ENCODE measurements at regions not wholly inside any gene's neighbourhood (a gene's known extent, or its start where the extent isn't known, plus 50 kb on each side); places are given as distances from the start of the nearest gene placed in this dataset.

DNA sequence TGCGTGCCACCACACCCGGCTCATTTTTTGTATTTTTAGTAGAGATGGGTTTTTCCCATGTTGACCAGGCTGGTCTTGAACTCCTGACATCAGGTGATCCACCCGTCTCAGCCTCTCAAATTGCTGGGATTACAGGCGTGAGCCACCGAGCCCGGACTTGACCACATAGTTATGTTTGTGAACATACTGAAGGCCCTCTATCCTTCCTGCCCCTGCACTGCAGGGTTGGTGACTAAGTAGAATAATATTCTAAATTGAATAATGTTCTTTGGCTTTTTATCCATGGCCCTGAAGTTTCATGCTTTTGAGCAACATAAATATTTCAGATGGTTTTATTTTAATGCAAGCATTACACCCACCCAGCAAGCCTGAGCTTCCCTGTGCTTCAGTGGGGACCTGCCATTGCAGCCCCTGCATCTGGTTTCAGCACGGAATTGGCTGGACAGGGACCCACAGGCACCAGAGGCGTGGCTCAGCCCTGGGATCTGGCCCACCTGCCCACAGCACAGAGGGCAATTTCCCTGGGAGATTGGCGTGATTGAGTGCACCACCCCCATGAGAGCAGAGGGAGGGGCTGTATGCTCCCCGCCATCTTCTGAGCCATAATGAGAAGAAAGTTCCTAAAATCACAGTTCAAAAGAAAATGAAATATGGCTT is 460.5 kb downstream of the BRD1 start:
- Histone ChIP-seq H3K9me3 (ENCODE audit: low read length) (no peaks in the 10 kb centered on the region), H3K4me3 (ENCODE audit: low read length) (no peak overlapping the region), H3K36me3 (ENCODE audit: insufficient read depth, low read length) (no peaks in the 10 kb centered on the region), H3K27ac (ENCODE audit: low read depth, low read length) (no peak overlapping the region), H3K4me1 (ENCODE audit: insufficient read depth, low read length) (no peaks in the 10 kb centered on the region), H3K27me3 (ENCODE audit: insufficient read depth, low read length, poor library complexity, severe bottlenecking) (no peaks in the 10 kb centered on the region)
- Mint-ChIP-seq H3K9me3 (no peaks in the 10 kb centered on the region), H3K27me3 (peaks cover 13 to 16% of the 10 kb centered on the region in 2 donors), H3K4me3 (no peak overlapping the region), H3K4me1 (no peaks in the 10 kb centered on the region), H3K27ac (no peak overlapping the region), H3K36me3 (no peaks in the 10 kb centered on the region)
- ChIA-PET CTCF (no interaction called here), POLR2A (no interaction called here)
- no peak for DNase-seq

DNA sequence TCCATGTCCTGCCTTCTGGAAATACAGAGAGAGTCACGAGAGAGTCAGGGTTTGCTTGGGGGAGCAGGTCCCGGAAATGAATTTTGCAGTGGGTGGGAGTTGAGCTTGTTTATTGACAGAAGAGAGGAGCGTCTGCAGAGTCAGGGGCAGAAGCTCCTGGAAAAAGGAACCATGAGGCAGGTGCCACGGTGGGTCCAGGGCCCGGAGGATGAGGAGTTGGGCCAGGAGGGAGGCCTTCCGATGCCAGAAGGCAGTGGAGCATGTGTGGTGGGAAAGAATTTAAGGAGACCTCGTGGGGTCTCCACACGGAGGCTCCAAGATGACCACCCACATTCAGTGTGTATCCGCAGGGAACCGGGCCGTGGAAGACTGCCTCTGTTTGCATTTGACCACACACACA is 461.2 kb downstream of the BRD1 start:
- H3K27me3 ChIP-seq (ENCODE audit: insufficient read depth, low read length, poor library complexity, severe bottlenecking): no peaks in the 10 kb centered on the region
- H3K9me3 Mint-ChIP-seq: no peaks in the 10 kb centered on the region
- POLR2A ChIA-PET: no interaction called here
- H3K4me1 Mint-ChIP-seq: no peaks in the 10 kb centered on the region
- H3K36me3 ChIP-seq (ENCODE audit: insufficient read depth, low read length): no peaks in the 10 kb centered on the region
- H3K4me1 ChIP-seq (ENCODE audit: insufficient read depth, low read length): no peaks in the 10 kb centered on the region
- H3K4me3 ChIP-seq (ENCODE audit: low read length): no peak overlapping the region
- CTCF ChIA-PET: no interaction called here
- no peaks in the 10 kb centered on the region for H3K9me3 ChIP-seq (ENCODE audit: low read length)
- no peak overlapping the region for H3K4me3 Mint-ChIP-seq
- no peak overlapping the region for H3K27ac Mint-ChIP-seq
- H3K27ac ChIP-seq (ENCODE audit: low read depth, low read length): no peak overlapping the region
- H3K36me3 Mint-ChIP-seq: no peaks in the 10 kb centered on the region
- no peak for DNase-seq
- H3K27me3 Mint-ChIP-seq: peaks cover 13 to 16% of the 10 kb centered on the region in 2 donors

DNA sequence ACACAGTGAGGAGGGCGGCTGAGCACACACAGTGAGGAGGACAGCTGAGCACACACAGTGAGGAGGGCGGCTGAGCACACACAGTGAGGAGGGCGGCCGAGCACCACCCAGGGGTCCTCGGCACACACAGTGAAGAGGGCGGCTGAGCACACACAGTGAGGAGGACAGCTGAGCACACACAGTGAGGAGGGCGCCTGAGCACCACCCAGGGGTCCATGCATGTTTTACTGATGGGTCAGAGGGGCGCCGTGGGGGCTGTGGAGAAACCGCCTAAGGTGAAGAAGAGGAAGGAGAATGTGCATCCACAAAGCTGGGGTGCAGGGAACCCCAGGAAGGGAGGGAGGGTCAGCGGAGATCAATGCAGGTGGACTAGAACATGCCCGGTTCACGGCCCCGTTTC is 461.8 kb downstream of the BRD1 start:
- Mint-ChIP-seq H3K27me3 (peaks cover 12 to 14% of the 10 kb centered on the region in 2 donors), H3K36me3 (no peaks in the 10 kb centered on the region), H3K27ac (peak overlapping the region in 1 of 8 donors; percentile 42), H3K9me3 (no peaks in the 10 kb centered on the region), H3K4me1 (no peaks in the 10 kb centered on the region), H3K4me3 (no peak overlapping the region)
- Histone ChIP-seq H3K36me3 (ENCODE audit: insufficient read depth, low read length) (no peaks in the 10 kb centered on the region), H3K4me3 (ENCODE audit: low read length) (no peak overlapping the region), H3K4me1 (ENCODE audit: insufficient read depth, low read length) (no peaks in the 10 kb centered on the region), H3K9me3 (ENCODE audit: low read length) (no peaks in the 10 kb centered on the region), H3K27ac (ENCODE audit: low read depth, low read length) (no peak overlapping the region), H3K27me3 (ENCODE audit: insufficient read depth, low read length, poor library complexity, severe bottlenecking) (no peaks in the 10 kb centered on the region)
- ChIA-PET CTCF (no interaction called here), POLR2A (no interaction called here)
- no peak for DNase-seq

DNA sequence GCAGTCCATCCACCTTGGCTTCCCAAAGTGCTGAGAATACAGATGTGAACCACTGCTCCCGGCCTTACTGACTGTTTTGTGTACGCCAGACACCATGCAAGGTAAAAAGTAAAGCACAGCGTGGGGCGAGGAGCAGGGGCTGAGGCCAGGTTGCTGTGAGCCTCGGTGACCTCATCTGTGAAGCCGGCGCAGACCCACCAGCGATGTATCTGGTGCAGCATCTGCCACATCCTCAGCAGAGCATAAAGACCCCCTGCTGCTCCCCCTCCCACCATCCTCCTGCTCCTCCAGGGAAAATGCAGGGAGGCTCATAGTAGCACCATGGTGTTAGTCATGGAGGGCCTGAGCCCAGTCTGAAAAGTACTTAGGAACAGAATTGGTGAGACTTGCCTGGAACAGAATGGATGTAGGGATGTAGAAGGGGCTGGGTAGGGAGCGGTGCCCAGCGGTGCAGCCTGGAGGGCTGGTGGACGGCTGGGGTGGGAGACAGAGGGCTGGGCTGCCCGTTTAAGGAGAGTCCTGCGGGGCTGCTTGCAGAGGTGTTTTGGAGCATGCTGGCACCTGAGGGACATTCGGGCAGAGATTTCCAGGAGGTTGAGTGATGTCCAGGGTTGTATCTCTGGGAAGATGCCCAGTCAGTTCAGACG is 462.4 kb downstream of the BRD1 start:
- Mint-ChIP-seq H3K4me1 (no peaks in the 10 kb centered on the region), H3K4me3 (no peak overlapping the region), H3K27me3 (peaks cover 7 to 12% of the 10 kb centered on the region in 2 donors), H3K27ac (peak overlapping the region in 1 of 8 donors; percentile 42), H3K36me3 (no peaks in the 10 kb centered on the region), H3K9me3 (no peaks in the 10 kb centered on the region)
- ChIA-PET POLR2A (no interaction called here), CTCF (no interaction called here)
- no peaks in the 10 kb centered on the region for H3K36me3 ChIP-seq (ENCODE audit: insufficient read depth, low read length)
- no peaks in the 10 kb centered on the region for H3K4me1 ChIP-seq (ENCODE audit: insufficient read depth, low read length)
- H3K27me3 ChIP-seq (ENCODE audit: insufficient read depth, low read length, poor library complexity, severe bottlenecking): no peaks in the 10 kb centered on the region
- no peak for DNase-seq
- H3K27ac ChIP-seq (ENCODE audit: low read depth, low read length): no peak overlapping the region
- H3K9me3 ChIP-seq (ENCODE audit: low read length): no peaks in the 10 kb centered on the region
- no peak overlapping the region for H3K4me3 ChIP-seq (ENCODE audit: low read length)

DNA sequence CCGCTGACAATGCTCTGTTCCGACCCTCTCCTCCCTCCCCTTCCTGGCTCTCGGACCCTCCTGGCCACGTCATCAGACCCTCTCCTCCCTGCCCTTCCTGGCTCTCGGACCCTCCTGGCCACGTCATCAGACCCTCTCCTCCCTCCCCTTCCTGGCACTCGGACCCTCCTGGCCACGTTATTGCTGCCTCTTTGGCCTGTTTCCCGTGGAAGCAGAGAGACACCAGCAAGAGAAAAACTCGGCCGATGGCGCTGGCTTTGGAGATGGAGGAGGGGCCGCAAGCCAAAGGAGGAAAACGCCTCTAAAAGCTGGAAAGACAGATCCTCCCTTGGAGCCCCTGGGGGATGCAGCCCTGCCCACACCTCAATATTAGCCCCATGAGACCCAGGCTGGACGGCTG is 463.3 kb downstream of the BRD1 start:
- DNase-seq: no peak
- H3K27ac Mint-ChIP-seq: no peak overlapping the region
- Histone ChIP-seq H3K4me3 (ENCODE audit: low read length) (no peak overlapping the region), H3K9me3 (ENCODE audit: low read length) (no peaks in the 10 kb centered on the region), H3K36me3 (ENCODE audit: insufficient read depth, low read length) (no peaks in the 10 kb centered on the region), H3K27me3 (ENCODE audit: insufficient read depth, low read length, poor library complexity, severe bottlenecking) (no peaks in the 10 kb centered on the region), H3K27ac (ENCODE audit: low read depth, low read length) (no peak overlapping the region), H3K4me1 (ENCODE audit: insufficient read depth, low read length) (no peaks in the 10 kb centered on the region)
- peaks cover 6 to 12% of the 10 kb centered on the region in 2 donors for H3K27me3 Mint-ChIP-seq
- H3K36me3 Mint-ChIP-seq: no peaks in the 10 kb centered on the region
- no peaks in the 10 kb centered on the region for H3K4me1 Mint-ChIP-seq
- CTCF ChIA-PET: no interaction called here
- H3K4me3 Mint-ChIP-seq: no peak overlapping the region
- POLR2A ChIA-PET: no interaction called here
- H3K9me3 Mint-ChIP-seq: no peaks in the 10 kb centered on the region

DNA sequence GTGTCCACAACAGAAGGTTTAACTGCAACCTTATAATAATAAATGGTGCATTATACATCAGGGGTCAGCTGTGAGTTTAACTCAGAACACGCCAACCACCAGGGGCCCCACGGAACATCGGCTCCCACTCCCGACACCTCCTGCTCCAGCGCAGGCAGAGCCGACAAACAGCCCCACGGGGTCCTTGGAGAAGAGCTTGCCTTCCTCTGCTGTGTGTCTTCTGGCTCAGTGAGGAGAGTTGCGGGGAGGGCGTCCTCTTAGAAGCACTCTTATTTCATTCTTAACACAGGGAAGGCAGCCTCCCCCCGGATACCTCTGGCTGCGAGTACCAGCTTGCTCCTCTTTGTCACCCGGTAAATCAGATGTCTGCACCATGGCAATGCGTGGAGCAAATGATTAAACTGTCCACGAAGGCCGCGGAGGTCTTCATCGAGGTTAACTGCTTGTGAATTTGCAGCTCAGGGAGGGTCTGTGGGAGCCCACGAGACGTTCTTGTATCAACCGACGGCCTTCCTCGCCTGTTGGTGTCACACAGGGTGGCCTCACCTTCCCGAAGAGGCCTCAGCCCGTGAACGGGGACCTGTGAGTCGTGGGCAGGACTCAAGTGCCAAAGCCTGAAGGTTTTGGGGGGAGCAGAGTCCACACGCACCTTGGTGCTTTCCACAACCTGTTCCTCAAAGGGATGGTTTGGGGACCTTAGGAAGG is 464.0 kb downstream of the BRD1 start:
- H3K36me3 ChIP-seq (ENCODE audit: insufficient read depth, low read length): no peaks in the 10 kb centered on the region
- POLR2A ChIA-PET: no interaction called here
- Mint-ChIP-seq H3K36me3 (no peaks in the 10 kb centered on the region), H3K4me3 (peak overlapping the region in 1 of 7 donors; percentile 61), H3K27ac (no peak overlapping the region), H3K4me1 (no peaks in the 10 kb centered on the region), H3K27me3 (peaks cover 6 to 12% of the 10 kb centered on the region in 2 donors), H3K9me3 (no peaks in the 10 kb centered on the region)
- CTCF ChIA-PET: no interaction called here
- no peaks in the 10 kb centered on the region for H3K4me1 ChIP-seq (ENCODE audit: insufficient read depth, low read length)
- no peaks in the 10 kb centered on the region for H3K27me3 ChIP-seq (ENCODE audit: insufficient read depth, low read length, poor library complexity, severe bottlenecking)
- no peak overlapping the region for H3K27ac ChIP-seq (ENCODE audit: low read depth, low read length)
- H3K4me3 ChIP-seq (ENCODE audit: low read length): no peak overlapping the region
- no peak for DNase-seq
- no peaks in the 10 kb centered on the region for H3K9me3 ChIP-seq (ENCODE audit: low read length)

DNA sequence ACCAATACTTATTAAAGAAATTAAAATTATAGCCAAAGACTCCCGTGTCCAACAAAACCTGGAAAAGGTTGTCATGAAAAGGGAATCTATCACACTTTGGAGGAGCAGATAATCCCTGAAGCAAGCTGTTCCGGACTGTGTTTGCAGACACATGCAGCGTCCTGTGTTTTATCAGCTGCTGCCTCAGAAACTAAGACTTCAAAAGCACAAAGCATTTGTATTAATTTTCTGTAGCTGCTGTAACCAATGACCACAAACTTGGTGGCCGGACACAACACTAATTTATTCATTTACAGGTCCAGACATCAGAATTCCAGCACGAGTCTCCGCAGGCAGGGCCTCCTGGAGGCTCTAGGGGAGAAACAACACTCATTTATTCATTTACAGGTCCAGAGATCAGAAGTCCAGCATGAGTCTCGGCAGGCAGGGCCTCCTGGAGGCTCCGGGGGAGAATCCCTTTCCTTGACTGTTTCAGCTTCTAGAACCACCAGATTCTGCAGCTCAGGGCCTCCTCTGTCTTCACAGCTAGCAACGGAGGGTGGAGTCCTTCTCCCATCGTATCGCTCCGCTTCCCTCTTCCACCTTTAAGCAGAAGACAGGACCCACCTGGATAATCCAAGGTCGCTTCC is 465.3 kb downstream of the BRD1 start:
- Histone ChIP-seq H3K36me3 (ENCODE audit: insufficient read depth, low read length) (no peaks in the 10 kb centered on the region), H3K4me3 (ENCODE audit: low read length) (no peak overlapping the region), H3K4me1 (ENCODE audit: insufficient read depth, low read length) (no peaks in the 10 kb centered on the region), H3K9me3 (ENCODE audit: low read length) (no peaks in the 10 kb centered on the region), H3K27me3 (ENCODE audit: insufficient read depth, low read length, poor library complexity, severe bottlenecking) (no peaks in the 10 kb centered on the region), H3K27ac (ENCODE audit: low read depth, low read length) (no peak overlapping the region)
- Mint-ChIP-seq H3K27me3 (peaks cover 2 to 7% of the 10 kb centered on the region in 2 donors), H3K36me3 (no peaks in the 10 kb centered on the region), H3K4me3 (no peak overlapping the region), H3K4me1 (no peaks in the 10 kb centered on the region), H3K9me3 (no peaks in the 10 kb centered on the region), H3K27ac (no peak overlapping the region)
- ChIA-PET CTCF (no interaction called here), POLR2A (no interaction called here)
- DNase-seq: no peak

DNA sequence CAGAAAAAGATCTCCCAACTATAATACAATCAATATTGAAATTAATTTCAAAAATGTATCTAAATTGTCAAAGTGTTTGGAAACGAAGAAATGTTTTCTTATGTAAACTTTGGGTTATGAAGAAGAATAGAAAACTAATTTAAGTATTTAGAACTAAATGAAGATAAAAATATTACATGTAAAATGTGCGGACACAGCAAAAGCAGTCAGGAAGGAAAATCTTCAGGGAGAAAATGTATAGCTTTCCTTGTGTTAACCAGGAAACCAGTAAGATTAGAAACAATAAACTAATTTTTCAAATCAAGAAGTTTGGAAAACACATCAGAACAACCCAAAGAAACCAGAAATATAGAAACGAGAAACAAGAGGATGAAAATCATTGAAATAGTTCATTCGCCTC is 466.5 kb downstream of the BRD1 start:
- Histone ChIP-seq H3K27ac (ENCODE audit: low read depth, low read length) (no peak overlapping the region), H3K27me3 (ENCODE audit: insufficient read depth, low read length, poor library complexity, severe bottlenecking) (no peaks in the 10 kb centered on the region), H3K9me3 (ENCODE audit: low read length) (no peaks in the 10 kb centered on the region), H3K4me3 (ENCODE audit: low read length) (no peak overlapping the region), H3K4me1 (ENCODE audit: insufficient read depth, low read length) (no peaks in the 10 kb centered on the region), H3K36me3 (ENCODE audit: insufficient read depth, low read length) (no peaks in the 10 kb centered on the region)
- Mint-ChIP-seq H3K36me3 (no peaks in the 10 kb centered on the region), H3K4me1 (no peaks in the 10 kb centered on the region), H3K27ac (no peak overlapping the region), H3K9me3 (no peaks in the 10 kb centered on the region), H3K27me3 (peaks cover 3 to 11% of the 10 kb centered on the region in 2 donors), H3K4me3 (no peak overlapping the region)
- ChIA-PET POLR2A (no interaction called here), CTCF (no interaction called here)
- no peak for DNase-seq

Data from CD8-positive, alpha-beta memory T cell (primary cell).